ENCODE measurements at regions not wholly inside any gene's neighbourhood (a gene's known extent, or its start where the extent isn't known, plus 50 kb on each side); places are given as distances from the start of the nearest gene placed in this dataset.
"Not testable (repeated sequence)": the region's sequence is repeated elsewhere in the genome, so short reads cannot be mapped to it uniquely, and the experiment has no call there.

GRCh38 chr12:47491516-47492305 is 214.1 kb downstream of the RPAP3 start:
- no peak for DNase-seq (ENCODE audit: low spot score)

GRCh38 chr12:47488888-47489287 is 216.9 kb downstream of the RPAP3 start:
- DNase-seq (ENCODE audit: low spot score) = no peak

- DNase-seq (ENCODE audit: low spot score) = no peak
Observed at GRCh38 chr12:47481041-47481440, 224.8 kb downstream of the RPAP3 start.

GRCh38 chr12:47478426-47478825 is 227.4 kb downstream of the RPAP3 start:
- no peak for DNase-seq (ENCODE audit: low spot score)

- DNase-seq (ENCODE audit: low spot score) = no peak
Observed at GRCh38 chr12:47473091-47473490, 232.7 kb downstream of the RPAP3 start.

- DNase-seq (ENCODE audit: low spot score) = not testable (repeated sequence)
Observed at GRCh38 chr12:47470349-47470748, 235.5 kb downstream of the RPAP3 start.

GRCh38 chr12:47463918-47464317 is 241.9 kb downstream of the RPAP3 start:
- DNase-seq (ENCODE audit: low spot score) = not testable (repeated sequence)

- no peak for DNase-seq (ENCODE audit: low spot score)
Observed at GRCh38 chr12:47458279-47458678, 247.6 kb downstream of the RPAP3 start.

GRCh38 chr12:47449797-47450196 is 256.0 kb downstream of the RPAP3 start:
- no peak for DNase-seq (ENCODE audit: low spot score)

- no peak for DNase-seq (ENCODE audit: low spot score)
Observed at GRCh38 chr12:47442310-47442709, 263.5 kb downstream of the RPAP3 start.

GRCh38 chr12:47441490-47441889 is 264.3 kb downstream of the RPAP3 start:
- DNase-seq (ENCODE audit: low spot score) = no peak

- DNase-seq (ENCODE audit: low spot score) = no peak
Observed at GRCh38 chr12:47438175-47438574, 267.7 kb downstream of the RPAP3 start.

- no peak for DNase-seq (ENCODE audit: low spot score)
Observed at GRCh38 chr12:47437570-47437969, 268.3 kb downstream of the RPAP3 start.

- no peak for DNase-seq (ENCODE audit: low spot score)
Observed at GRCh38 chr12:47433876-47434275, 272.0 kb downstream of the RPAP3 start.

GRCh38 chr12:47426678-47427309 is 279.0 kb downstream of the RPAP3 start:
- DNase-seq (ENCODE audit: low spot score) = not testable (repeated sequence)

- no peak for DNase-seq (ENCODE audit: low spot score)
Observed at GRCh38 chr12:47422611-47423010, 283.2 kb downstream of the RPAP3 start.

- no peak for DNase-seq (ENCODE audit: low spot score)
Observed at GRCh38 chr12:47419497-47419896, 286.3 kb downstream of the RPAP3 start.

GRCh38 chr12:47417955-47418354 is 287.9 kb downstream of the RPAP3 start:
- no peak for DNase-seq (ENCODE audit: low spot score)

- no peak for DNase-seq (ENCODE audit: low spot score)
Observed at GRCh38 chr12:47417121-47417520, 288.7 kb downstream of the RPAP3 start.

GRCh38 chr12:47415054-47415453 is 290.8 kb downstream of the RPAP3 start:
- no peak for DNase-seq (ENCODE audit: low spot score)

- DNase-seq (ENCODE audit: low spot score) = no peak
Observed at GRCh38 chr12:47414511-47414910, 291.3 kb downstream of the RPAP3 start.

- no peak for DNase-seq (ENCODE audit: low spot score)
Observed at GRCh38 chr12:47413806-47414205, 292.0 kb downstream of the RPAP3 start.
